ENCODE measurements at regions not wholly inside any gene's neighbourhood (a gene's known extent, or its start where the extent isn't known, plus 50 kb on each side); places are given as distances from the start of the nearest gene placed in this dataset.
"Not testable (repeated sequence)": the region's sequence is repeated elsewhere in the genome, so short reads cannot be mapped to it uniquely, and the experiment has no call there.

- H3K27ac ChIP-seq (ENCODE audit: low read depth, low read length); H3K27me3 Mint-ChIP-seq; H3K4me1 Mint-ChIP-seq; H3K27me3 ChIP-seq (ENCODE audit: control insufficient read depth in 2 of 2, insufficient read depth in 2 of 2, low read length in 2 of 2); H3K27ac Mint-ChIP-seq; H3K9me3 ChIP-seq (ENCODE audit: control insufficient read depth in 2 of 3, low read length in 3 of 3); ATAC-seq; H3K36me3 ChIP-seq (ENCODE audit: control insufficient read depth in 2 of 3, insufficient read depth in 3 of 3, low read length in 3 of 3); POLR2A ChIA-PET; H3K4me3 ChIP-seq (ENCODE audit: low read length); H3K4me3 Mint-ChIP-seq; CTCF ChIA-PET; H3K9me3 Mint-ChIP-seq; intact Hi-C loops (cut with micrococcal nuclease); DNase-seq; H3K36me3 Mint-ChIP-seq; H3K4me1 ChIP-seq (ENCODE audit: control insufficient read depth in 2 of 2, insufficient read depth in 2 of 2, low read length in 2 of 2): not testable (repeated sequence)
These were observed 137.3 kb downstream of the PLPPR4 start for GRCh38 chr1:99401556-99401955.

GRCh38 chr1:99404399-99404798, 140.1 kb downstream of the PLPPR4 start:
- CTCF ChIA-PET; H3K27ac Mint-ChIP-seq; H3K27ac ChIP-seq (ENCODE audit: low read depth, low read length); POLR2A ChIA-PET; H3K9me3 ChIP-seq (ENCODE audit: control insufficient read depth in 2 of 3, low read length in 3 of 3); H3K4me3 ChIP-seq (ENCODE audit: low read length); DNase-seq; H3K4me3 Mint-ChIP-seq; H3K36me3 Mint-ChIP-seq; H3K9me3 Mint-ChIP-seq; H3K27me3 Mint-ChIP-seq; ATAC-seq; H3K27me3 ChIP-seq (ENCODE audit: control insufficient read depth in 2 of 2, insufficient read depth in 2 of 2, low read length in 2 of 2); H3K4me1 Mint-ChIP-seq; H3K4me1 ChIP-seq (ENCODE audit: control insufficient read depth in 2 of 2, insufficient read depth in 2 of 2, low read length in 2 of 2); intact Hi-C loops (cut with micrococcal nuclease); H3K36me3 ChIP-seq (ENCODE audit: control insufficient read depth in 2 of 3, insufficient read depth in 3 of 3, low read length in 3 of 3): not testable (repeated sequence)

GRCh38 chr1:99405325-99405724, 141.0 kb downstream of the PLPPR4 start:
- DNase-seq; H3K36me3 Mint-ChIP-seq; H3K27me3 ChIP-seq (ENCODE audit: control insufficient read depth in 2 of 2, insufficient read depth in 2 of 2, low read length in 2 of 2); H3K4me1 ChIP-seq (ENCODE audit: control insufficient read depth in 2 of 2, insufficient read depth in 2 of 2, low read length in 2 of 2); H3K27me3 Mint-ChIP-seq; H3K36me3 ChIP-seq (ENCODE audit: control insufficient read depth in 2 of 3, insufficient read depth in 3 of 3, low read length in 3 of 3); H3K9me3 ChIP-seq (ENCODE audit: control insufficient read depth in 2 of 3, low read length in 3 of 3); H3K27ac ChIP-seq (ENCODE audit: low read depth, low read length); intact Hi-C loops (cut with micrococcal nuclease); POLR2A ChIA-PET; H3K9me3 Mint-ChIP-seq; H3K27ac Mint-ChIP-seq; H3K4me3 Mint-ChIP-seq; CTCF ChIA-PET; H3K4me3 ChIP-seq (ENCODE audit: low read length); H3K4me1 Mint-ChIP-seq; ATAC-seq: not testable (repeated sequence)

- Mint-ChIP-seq H3K36me3 (no peaks in the 10 kb centered on the region), H3K27me3 (peaks cover 0 to 12% (median under 1%) of the 10 kb centered on the region in 5 donors), H3K4me3 (no peak overlapping the region), H3K9me3 (peaks cover 0 to 5% (median 2%) of the 10 kb centered on the region in 11 donors), H3K27ac (no peak overlapping the region), H3K4me1 (no peaks in the 10 kb centered on the region)
- intact Hi-C loops (cut with micrococcal nuclease), result no loop called here
- no peak for DNase-seq
- no peaks in the 10 kb centered on the region for H3K9me3 ChIP-seq (ENCODE audit: control insufficient read depth in 2 of 3, low read length in 3 of 3)
- H3K4me3 ChIP-seq (ENCODE audit: low read length), result no peak overlapping the region
- no peaks in the 10 kb centered on the region for H3K4me1 ChIP-seq (ENCODE audit: control insufficient read depth in 2 of 2, insufficient read depth in 2 of 2, low read length in 2 of 2)
- no peaks in the 10 kb centered on the region for H3K27me3 ChIP-seq (ENCODE audit: control insufficient read depth in 2 of 2, insufficient read depth in 2 of 2, low read length in 2 of 2)
- ChIA-PET CTCF (no interaction called here), POLR2A (no interaction called here)
- ATAC-seq, result no peak
- H3K36me3 ChIP-seq (ENCODE audit: control insufficient read depth in 2 of 3, insufficient read depth in 3 of 3, low read length in 3 of 3), result no peaks in the 10 kb centered on the region
- no peak overlapping the region for H3K27ac ChIP-seq (ENCODE audit: low read depth, low read length)
These were observed 142.7 kb downstream of the PLPPR4 start for GRCh38 chr1:99407018-99407417.

DNA sequence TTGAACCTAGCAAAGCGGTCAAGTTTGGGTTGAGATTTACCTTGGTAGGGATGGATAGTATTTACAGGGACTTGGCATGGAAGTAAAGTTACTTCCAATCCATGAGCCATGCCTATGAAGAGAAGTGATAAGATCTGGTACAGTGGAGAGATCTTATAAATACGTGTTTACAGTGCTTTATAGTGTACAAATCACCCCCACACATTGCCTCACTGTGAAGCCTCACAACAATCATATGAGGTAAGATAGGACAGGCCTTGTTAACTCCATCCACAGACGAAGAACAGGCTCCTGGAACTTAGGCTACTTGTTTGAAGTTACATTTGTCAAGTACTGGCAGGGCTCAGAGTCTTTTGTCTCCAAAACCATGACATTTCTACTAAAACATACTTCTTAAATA, 159.8 kb downstream of the PLPPR4 start:
- Histone ChIP-seq H3K9me3 (ENCODE audit: control insufficient read depth in 2 of 3, low read length in 3 of 3) (no peaks in the 10 kb centered on the region), H3K4me3 (ENCODE audit: low read length) (no peak overlapping the region), H3K4me1 (ENCODE audit: control insufficient read depth in 2 of 2, insufficient read depth in 2 of 2, low read length in 2 of 2) (no peaks in the 10 kb centered on the region), H3K27ac (ENCODE audit: low read depth, low read length) (no peak overlapping the region), H3K36me3 (ENCODE audit: control insufficient read depth in 2 of 3, insufficient read depth in 3 of 3, low read length in 3 of 3) (no peaks in the 10 kb centered on the region), H3K27me3 (ENCODE audit: control insufficient read depth in 2 of 2, insufficient read depth in 2 of 2, low read length in 2 of 2) (no peaks in the 10 kb centered on the region)
- DNase-seq, result no peak
- no peaks in the 10 kb centered on the region for H3K36me3 Mint-ChIP-seq
- no peak overlapping the region for H3K4me3 Mint-ChIP-seq
- intact Hi-C loops (cut with micrococcal nuclease), result no loop called here
- H3K9me3 Mint-ChIP-seq, result peaks cover 0 to 7% (median 0%) of the 10 kb centered on the region in 11 donors
- ChIA-PET POLR2A (no interaction called here), CTCF (no interaction called here)
- no peak overlapping the region for H3K27ac Mint-ChIP-seq
- H3K4me1 Mint-ChIP-seq, result no peaks in the 10 kb centered on the region
- peaks cover 0 to 10% (median 1%) of the 10 kb centered on the region in 5 donors for H3K27me3 Mint-ChIP-seq
- no peak for ATAC-seq

DNA sequence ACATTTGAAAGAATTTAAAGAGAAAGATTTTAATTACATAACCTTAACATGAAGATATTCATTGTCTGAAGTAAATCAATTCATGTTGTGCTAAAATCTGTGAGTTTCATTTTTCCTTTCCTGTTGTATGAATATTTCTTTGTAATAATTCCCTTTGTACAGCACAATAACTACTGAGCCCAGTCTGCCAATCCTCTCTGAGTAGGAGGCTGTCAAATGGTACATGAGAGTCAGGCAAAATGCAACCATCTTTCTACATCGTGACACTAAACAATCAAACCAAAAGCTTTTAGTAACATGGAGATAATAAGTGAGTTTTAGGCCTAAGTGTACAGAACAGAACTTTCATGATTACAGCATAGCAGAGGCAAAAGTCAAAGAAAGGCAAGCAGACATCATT, 165.5 kb downstream of the PLPPR4 start:
- no peaks in the 10 kb centered on the region for H3K36me3 Mint-ChIP-seq
- H3K27me3 Mint-ChIP-seq, result peaks cover 0 to 7% (median 4%) of the 10 kb centered on the region in 5 donors
- Histone ChIP-seq H3K4me3 (ENCODE audit: low read length) (no peak overlapping the region), H3K9me3 (ENCODE audit: control insufficient read depth in 2 of 3, low read length in 3 of 3) (no peaks in the 10 kb centered on the region), H3K36me3 (ENCODE audit: control insufficient read depth in 2 of 3, insufficient read depth in 3 of 3, low read length in 3 of 3) (no peaks in the 10 kb centered on the region), H3K27me3 (ENCODE audit: control insufficient read depth in 2 of 2, insufficient read depth in 2 of 2, low read length in 2 of 2) (no peaks in the 10 kb centered on the region), H3K27ac (ENCODE audit: low read depth, low read length) (no peak overlapping the region), H3K4me1 (ENCODE audit: control insufficient read depth in 2 of 2, insufficient read depth in 2 of 2, low read length in 2 of 2) (no peaks in the 10 kb centered on the region)
- H3K4me1 Mint-ChIP-seq, result no peaks in the 10 kb centered on the region
- ChIA-PET CTCF (no interaction called here), POLR2A (no interaction called here)
- intact Hi-C loops (cut with micrococcal nuclease), result no loop called here
- DNase-seq, result no peak
- H3K4me3 Mint-ChIP-seq, result no peak overlapping the region
- ATAC-seq, result no peak
- H3K9me3 Mint-ChIP-seq, result peaks cover 0 to 4% (median 0%) of the 10 kb centered on the region in 11 donors
- H3K27ac Mint-ChIP-seq, result no peak overlapping the region

DNA sequence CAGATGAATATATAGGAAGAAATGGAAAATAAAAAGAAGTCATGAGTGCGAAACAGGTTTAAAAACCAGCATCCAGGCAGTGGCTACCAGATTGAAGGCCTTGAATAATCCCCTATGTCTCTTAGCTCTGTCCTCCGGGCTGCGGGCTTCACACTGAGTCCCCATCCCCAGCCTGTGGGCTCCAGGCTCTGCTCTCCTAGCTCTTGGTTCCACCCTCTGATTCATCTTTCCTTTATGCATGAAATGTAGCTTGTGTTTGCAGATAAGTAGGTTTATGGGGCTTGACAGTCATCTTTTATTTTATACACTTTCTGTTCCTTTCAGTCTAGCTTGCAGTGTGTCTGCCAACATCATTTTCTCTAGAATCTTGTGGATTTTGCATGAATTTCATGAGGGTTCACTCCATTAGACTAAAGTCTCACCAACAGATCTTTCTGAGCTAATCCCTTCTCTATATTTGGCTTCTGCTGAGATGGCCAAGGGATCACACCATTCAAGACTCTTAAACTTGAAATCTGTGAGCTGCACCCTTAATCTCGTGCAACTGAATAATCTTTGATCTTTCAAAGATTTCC, 174.5 kb downstream of the PLPPR4 start:
- H3K4me1 ChIP-seq (ENCODE audit: control insufficient read depth in 2 of 2, insufficient read depth in 2 of 2, low read length in 2 of 2), result no peaks in the 10 kb centered on the region
- H3K9me3 Mint-ChIP-seq, result peaks cover 0 to 2% (median 0%) of the 10 kb centered on the region in 11 donors
- H3K36me3 Mint-ChIP-seq, result no peaks in the 10 kb centered on the region
- H3K4me1 Mint-ChIP-seq, result peaks cover 0 to 10% (median 5%) of the 10 kb centered on the region in 7 donors
- H3K27ac ChIP-seq (ENCODE audit: low read depth, low read length), result no peak overlapping the region
- no peak overlapping the region for H3K27ac Mint-ChIP-seq
- no peak overlapping the region for H3K4me3 Mint-ChIP-seq
- peaks cover 0 to 4% (median 0%) of the 10 kb centered on the region in 5 donors for H3K27me3 Mint-ChIP-seq
- no peaks in the 10 kb centered on the region for H3K9me3 ChIP-seq (ENCODE audit: control insufficient read depth in 2 of 3, low read length in 3 of 3)
- CTCF ChIA-PET, result no interaction called here
- POLR2A ChIA-PET, result no interaction called here
- ATAC-seq (no peak), DNase-seq (no peak)
- H3K4me3 ChIP-seq (ENCODE audit: low read length), result no peak overlapping the region
- intact Hi-C loops (cut with micrococcal nuclease), result no loop called here
- H3K27me3 ChIP-seq (ENCODE audit: control insufficient read depth in 2 of 2, insufficient read depth in 2 of 2, low read length in 2 of 2), result no peaks in the 10 kb centered on the region
- H3K36me3 ChIP-seq (ENCODE audit: control insufficient read depth in 2 of 3, insufficient read depth in 3 of 3, low read length in 3 of 3), result no peaks in the 10 kb centered on the region
